ENCODE measurements at regions not wholly inside any gene's neighbourhood (a gene's known extent, or its start where the extent isn't known, plus 50 kb on each side); places are given as distances from the start of the nearest gene placed in this dataset.

DNA sequence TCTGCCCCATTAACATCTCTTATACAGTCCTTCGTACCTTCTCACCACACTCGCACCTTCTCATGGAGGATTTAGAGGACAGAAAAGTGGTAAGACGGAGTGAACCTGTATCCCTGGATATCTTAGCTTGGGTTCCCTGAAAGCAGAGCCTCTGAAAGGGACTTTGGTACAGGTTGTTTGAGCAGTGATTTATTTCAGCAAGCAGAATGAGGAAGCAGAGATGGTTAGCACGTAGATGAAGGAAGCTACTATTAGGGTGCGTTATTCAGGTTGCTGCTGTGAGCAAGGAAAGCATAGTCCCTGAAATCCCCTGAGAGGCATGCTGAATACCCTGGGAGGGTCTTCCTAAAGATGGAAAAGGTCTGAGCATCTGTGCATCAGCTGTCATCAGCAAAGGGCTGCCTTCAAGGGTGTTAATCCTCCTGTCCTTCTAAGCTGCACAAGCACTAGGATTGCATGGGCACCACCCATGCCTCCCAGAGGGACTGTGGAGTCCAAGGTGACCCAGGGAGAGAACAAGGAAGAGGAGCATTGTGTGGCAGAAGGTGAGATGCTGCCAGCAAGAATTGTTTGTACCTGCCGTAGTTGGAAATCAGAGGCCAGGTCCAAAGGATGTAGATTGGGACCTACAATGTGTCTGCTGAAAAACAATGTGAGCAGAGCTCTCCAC is 273.7 kb downstream of the RASEF start:
- TF ChIP-seq, protein P1, sequence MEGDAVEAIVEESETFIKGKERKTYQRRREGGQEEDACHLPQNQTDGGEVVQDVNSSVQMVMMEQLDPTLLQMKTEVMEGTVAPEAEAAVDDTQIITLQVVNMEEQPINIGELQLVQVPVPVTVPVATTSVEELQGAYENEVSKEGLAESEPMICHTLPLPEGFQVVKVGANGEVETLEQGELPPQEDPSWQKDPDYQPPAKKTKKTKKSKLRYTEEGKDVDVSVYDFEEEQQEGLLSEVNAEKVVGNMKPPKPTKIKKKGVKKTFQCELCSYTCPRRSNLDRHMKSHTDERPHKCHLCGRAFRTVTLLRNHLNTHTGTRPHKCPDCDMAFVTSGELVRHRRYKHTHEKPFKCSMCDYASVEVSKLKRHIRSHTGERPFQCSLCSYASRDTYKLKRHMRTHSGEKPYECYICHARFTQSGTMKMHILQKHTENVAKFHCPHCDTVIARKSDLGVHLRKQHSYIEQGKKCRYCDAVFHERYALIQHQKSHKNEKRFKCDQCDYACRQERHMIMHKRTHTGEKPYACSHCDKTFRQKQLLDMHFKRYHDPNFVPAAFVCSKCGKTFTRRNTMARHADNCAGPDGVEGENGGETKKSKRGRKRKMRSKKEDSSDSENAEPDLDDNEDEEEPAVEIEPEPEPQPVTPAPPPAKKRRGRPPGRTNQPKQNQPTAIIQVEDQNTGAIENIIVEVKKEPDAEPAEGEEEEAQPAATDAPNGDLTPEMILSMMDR (conservative IDR thresholded peaks at IDR 0.05; ENCODE audit: low read depth, low read length) = no peak
- no peak for DNase-seq (ENCODE audit: low read depth)
- H3K4me3 ChIP-seq (ENCODE audit: low read length) = no peak overlapping the region

GRCh38 chr9:82790875-82791274 is 272.1 kb downstream of the RASEF start:
- DNase-seq (ENCODE audit: low read depth) = no peak
- no peak overlapping the region for H3K4me3 ChIP-seq (ENCODE audit: low read length)
- TF ChIP-seq, protein P1 (conservative IDR thresholded peaks at IDR 0.05; ENCODE audit: low read depth, low read length) = no peak

DNA sequence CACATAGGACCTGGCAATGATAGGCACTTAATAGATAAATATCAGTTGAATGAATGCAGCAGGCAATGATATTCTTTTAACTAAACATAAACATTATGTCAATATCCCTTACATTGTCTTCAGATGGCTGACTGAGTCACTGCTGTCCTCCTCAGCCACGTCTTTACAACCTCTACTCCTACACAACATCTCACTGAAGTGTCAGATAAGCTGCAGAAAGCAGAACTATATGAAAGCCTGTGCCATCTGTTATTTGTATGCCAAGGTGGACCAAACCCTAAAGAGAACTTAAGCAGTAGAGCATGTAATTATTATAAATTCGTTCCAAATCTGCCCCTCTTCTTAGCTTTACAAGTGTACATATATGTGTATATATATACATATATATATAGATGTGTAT is 271.2 kb downstream of the RASEF start:
- TF ChIP-seq, protein P1 (conservative IDR thresholded peaks at IDR 0.05; ENCODE audit: low read depth, low read length) = no peak
- H3K4me3 ChIP-seq (ENCODE audit: low read length) = no peak overlapping the region
- no peak for DNase-seq (ENCODE audit: low read depth)

GRCh38 chr9:82797534-82797933 is 265.4 kb downstream of the RASEF start:
- no peak for DNase-seq (ENCODE audit: low read depth)
- TF ChIP-seq, protein P1 (conservative IDR thresholded peaks at IDR 0.05; ENCODE audit: low read depth, low read length) = no peak
- H3K4me3 ChIP-seq (ENCODE audit: low read length) = no peak overlapping the region

DNA sequence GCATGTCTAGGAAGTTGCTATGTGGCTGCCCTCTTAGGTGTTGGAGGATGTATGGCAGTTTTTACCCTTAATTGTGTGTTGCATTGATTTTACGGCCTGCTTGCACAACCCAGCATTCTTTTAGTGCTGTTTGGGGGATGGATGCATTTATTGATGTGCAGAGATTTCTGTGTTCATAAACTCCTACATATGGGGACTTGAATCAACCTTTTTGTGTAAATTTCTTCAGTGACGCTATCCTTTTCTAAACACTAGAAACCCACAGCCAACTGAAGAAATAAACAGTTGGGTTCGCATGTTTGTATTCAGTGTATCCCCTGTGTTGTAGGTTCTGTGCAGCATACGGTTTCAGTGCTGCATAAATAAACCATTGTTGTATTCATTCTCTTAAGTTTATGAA is 263.7 kb downstream of the RASEF start:
- TF ChIP-seq, protein P1 (conservative IDR thresholded peaks at IDR 0.05; ENCODE audit: low read depth, low read length) = no peak
- H3K4me3 ChIP-seq (ENCODE audit: low read length) = no peak overlapping the region
- DNase-seq (ENCODE audit: low read depth) = no peak

GRCh38 chr9:82805027-82805426 is 257.9 kb downstream of the RASEF start:
- TF ChIP-seq, protein P1 (conservative IDR thresholded peaks at IDR 0.05; ENCODE audit: low read depth, low read length) = no peak
- H3K4me3 ChIP-seq (ENCODE audit: low read length) = no peak overlapping the region
- DNase-seq (ENCODE audit: low read depth) = no peak

DNA sequence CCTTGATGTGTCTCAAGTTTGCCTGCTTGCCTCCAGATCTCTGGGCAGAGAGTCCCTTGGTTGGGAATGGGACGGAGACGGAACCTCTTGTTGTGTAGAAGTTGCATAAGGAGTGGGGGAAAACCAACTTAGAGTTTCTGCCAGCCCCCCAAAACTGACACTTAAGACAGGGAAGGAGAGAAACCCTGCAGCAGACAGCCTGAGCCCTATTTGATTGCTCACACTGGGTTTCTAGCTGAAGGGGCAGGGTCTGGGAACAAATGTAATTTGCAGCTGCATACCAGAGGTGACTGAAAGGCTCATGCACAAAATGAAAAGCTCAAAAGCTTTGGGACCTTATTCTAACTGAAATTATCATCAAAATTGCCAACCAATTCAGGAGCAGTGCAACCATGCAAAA is 254.5 kb downstream of the RASEF start:
- H3K4me3 ChIP-seq (ENCODE audit: low read length) = no peak overlapping the region
- TF ChIP-seq, protein P1 (conservative IDR thresholded peaks at IDR 0.05; ENCODE audit: low read depth, low read length) = no peak
- DNase-seq (ENCODE audit: low read depth) = no peak
